ENCODE measurements at regions not wholly inside any gene's neighbourhood (a gene's known extent, or its start where the extent isn't known, plus 50 kb on each side); places are given as distances from the start of the nearest gene placed in this dataset.

GRCh38 chr10:21214329-21214728 lies 311.2 kb downstream of the SKIDA1 start:
- DNase-seq (ENCODE audit: insufficient read length, low spot score): no peak
- FAIRE-seq: no peak

DNA sequence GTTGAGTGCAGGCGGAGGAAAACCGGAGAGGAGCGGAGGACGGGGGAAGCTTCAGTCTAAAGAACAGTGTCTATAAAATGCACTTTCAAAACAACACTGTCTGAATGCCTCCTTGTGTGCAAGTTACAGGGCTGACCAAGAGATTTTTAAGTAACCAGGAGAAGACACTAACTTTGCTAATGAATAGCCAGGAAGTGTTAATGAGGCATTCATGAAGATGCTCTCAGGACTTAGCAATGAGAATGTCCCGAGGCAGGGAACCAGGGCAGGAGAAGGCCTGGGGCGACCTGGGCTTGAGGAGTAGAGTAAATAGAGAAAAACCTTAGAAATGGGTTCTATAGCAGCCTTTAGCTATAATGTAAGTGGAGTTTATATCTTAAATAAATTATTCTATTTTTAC lies 312.1 kb downstream of the SKIDA1 start:
- FAIRE-seq: no peak

GRCh38 chr10:21212912-21213311 lies 312.6 kb downstream of the SKIDA1 start:
- DNase-seq (ENCODE audit: insufficient read length, low spot score) (no peak), FAIRE-seq (no peak)

More for the DNA sequence above, 312.1 kb downstream of the SKIDA1 start:
- no peak for DNase-seq (ENCODE audit: insufficient read length, low spot score)

DNA sequence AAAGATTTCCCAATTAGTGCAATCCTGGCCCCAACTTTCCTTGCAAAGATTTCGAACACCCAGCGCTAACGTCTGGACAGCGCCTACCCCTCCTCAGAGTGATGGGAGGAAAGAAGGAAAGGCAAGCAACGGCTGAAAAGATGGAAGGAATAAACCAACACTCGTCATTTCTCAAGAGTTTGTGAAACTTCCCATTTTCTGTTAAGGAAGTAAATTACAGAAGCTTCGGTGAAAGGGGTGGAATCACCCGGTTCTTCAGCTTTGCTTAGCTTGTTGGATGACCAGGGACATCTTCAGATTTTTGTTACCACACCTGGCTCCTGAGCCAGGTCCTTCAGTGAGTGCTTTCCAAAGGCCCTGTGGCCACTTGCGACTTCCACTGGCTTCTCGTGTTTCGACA lies 313.1 kb downstream of the SKIDA1 start:
- no peak for DNase-seq (ENCODE audit: insufficient read length, low spot score)

GRCh38 chr10:21209495-21209894 lies 312.4 kb upstream of the NEBL start:
- no peak for DNase-seq (ENCODE audit: insufficient read length, low spot score)
- no peak for FAIRE-seq

More for the DNA sequence above, 313.1 kb downstream of the SKIDA1 start:
- FAIRE-seq: no peak

- FAIRE-seq: no peak
- DNase-seq (ENCODE audit: insufficient read length, low spot score): no peak
Observed at GRCh38 chr10:21208666-21209316, 311.7 kb upstream of the NEBL start.

GRCh38 chr10:21207852-21208646 lies 310.9 kb upstream of the NEBL start:
- no peak for DNase-seq (ENCODE audit: insufficient read length, low spot score)
- no peak for FAIRE-seq

DNA sequence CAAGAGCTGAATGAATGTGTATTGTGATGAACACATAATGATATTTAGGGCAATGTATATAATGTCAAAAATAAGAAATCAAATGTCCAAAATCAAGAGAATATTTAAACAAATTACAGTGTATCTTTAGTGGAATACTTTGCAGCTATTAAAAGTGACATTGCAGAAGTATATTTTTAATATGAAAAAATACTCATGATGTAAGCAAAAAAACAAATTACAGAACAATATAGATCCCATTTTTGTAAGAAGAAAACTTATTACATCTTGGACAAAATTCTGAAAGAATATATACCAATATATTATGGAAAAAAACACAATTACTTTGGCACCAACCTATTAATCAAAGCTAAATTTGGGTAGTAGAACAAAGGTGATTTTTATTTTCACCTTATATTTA lies 308.2 kb upstream of the NEBL start:
- DNase-seq (ENCODE audit: insufficient read length, low spot score): no peak
- no peak for FAIRE-seq

- no peak for FAIRE-seq
Observed at GRCh38 chr10:21203473-21204107, 306.5 kb upstream of the NEBL start.

GRCh38 chr10:21202776-21203462 lies 305.8 kb upstream of the NEBL start:
- no peak for FAIRE-seq

More at GRCh38 chr10:21203473-21204107, 306.5 kb upstream of the NEBL start:
- DNase-seq (ENCODE audit: insufficient read length, low spot score): no peak

GRCh38 chr10:21199501-21199900 lies 302.4 kb upstream of the NEBL start:
- no peak for DNase-seq (ENCODE audit: insufficient read length, low spot score)
- no peak for FAIRE-seq

More at GRCh38 chr10:21202776-21203462, 305.8 kb upstream of the NEBL start:
- no peak for DNase-seq (ENCODE audit: insufficient read length, low spot score)

DNA sequence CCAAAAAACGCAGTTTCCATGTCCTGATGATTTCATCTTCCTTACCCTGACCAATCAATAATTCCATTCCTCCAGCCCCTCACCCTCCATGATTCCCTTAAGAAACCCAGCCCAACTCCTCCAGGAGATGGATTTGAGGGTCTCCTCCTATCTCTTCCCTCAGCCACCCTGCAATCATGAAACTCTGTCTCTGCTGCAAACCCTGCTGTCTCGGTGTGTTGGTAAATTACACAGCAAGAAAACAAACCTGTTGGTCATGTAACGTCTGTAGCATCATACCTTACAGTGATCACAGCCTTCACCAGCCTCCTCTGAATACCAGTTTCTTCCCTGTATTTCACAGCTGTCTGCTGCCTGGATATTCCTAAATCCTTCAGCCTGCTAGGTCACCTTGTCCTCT lies 300.7 kb upstream of the NEBL start:
- no peak for FAIRE-seq

DNA sequence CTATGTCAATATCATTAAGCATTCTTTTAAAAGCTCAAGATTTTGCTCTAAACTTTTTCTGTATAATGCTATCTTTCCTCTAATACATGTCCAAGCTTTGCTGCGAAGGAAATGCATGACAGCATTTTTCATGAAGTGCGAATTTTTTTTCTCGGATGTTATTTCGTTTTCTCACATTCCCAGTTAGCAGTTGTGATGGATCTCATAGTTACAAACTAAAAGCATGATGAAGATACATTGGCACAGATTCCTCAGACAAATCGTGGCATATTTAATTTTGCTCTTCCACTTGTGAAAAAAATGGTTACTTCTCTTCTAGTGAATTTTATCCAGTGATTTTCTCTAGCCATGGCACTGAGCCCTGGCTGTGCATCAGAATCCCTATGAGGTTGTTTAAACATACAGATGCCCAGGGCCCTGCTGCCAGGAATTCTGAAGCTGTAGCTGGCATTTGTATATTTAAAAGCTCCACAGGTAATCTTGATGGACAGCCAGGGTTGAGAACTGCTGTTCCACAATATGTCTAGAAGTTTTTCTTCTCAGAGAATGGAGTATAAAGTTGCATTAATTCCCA lies 299.8 kb upstream of the NEBL start:
- no peak for DNase-seq (ENCODE audit: insufficient read length, low spot score)
- FAIRE-seq: no peak

More for the DNA sequence above, 300.7 kb upstream of the NEBL start:
- no peak for DNase-seq (ENCODE audit: insufficient read length, low spot score)

DNA sequence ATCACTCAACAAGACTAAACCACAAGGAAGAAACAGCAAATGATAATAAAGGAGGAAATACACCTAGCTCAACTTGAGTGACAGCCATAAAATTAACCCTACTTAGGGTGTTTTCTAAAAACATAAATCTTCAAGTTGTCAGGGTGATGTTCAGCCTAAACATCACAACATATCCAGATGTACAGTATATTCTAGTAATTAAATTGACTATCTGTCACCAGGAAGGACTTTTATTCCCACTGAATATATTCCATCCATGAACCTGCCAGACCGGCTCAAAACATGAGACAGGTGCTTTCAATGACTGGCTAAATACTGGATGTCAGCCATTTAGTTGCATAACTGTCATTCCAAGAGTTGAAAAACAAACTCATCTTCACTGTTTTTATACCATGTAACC lies 298.1 kb upstream of the NEBL start:
- no peak for FAIRE-seq
- no peak for DNase-seq (ENCODE audit: insufficient read length, low spot score)

DNA sequence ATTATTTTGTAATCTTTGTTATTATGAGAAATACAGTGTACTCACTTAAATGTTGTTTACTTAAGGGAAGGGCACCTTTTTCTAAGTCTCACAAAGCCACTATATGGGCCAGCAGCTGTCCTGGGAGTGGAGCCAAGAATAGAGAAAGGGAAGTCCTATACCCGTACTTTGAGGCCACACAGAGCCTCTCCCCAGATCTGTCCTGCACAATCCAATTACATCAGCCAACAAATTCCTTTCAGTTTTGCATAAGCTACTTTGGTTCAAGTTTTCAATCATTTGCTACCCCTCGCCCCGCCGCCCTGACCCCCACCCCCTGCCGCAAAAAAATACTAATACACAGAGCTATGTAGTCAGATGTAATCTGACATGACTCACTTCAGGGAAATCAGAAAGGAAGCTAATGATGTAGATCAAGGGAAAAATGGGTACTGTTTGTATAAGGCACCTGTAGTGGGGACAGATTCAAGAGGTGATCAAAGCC lies 297.4 kb upstream of the NEBL start:
- no peak for FAIRE-seq

GRCh38 chr10:21193196-21193595 lies 296.1 kb upstream of the NEBL start:
- DNase-seq (ENCODE audit: insufficient read length, low spot score) (no peak), FAIRE-seq (no peak)

More for the DNA sequence above, 297.4 kb upstream of the NEBL start:
- DNase-seq (ENCODE audit: insufficient read length, low spot score): no peak

- FAIRE-seq (no peak), DNase-seq (ENCODE audit: insufficient read length, low spot score) (no peak)
Observed at GRCh38 chr10:21191512-21191911, 294.4 kb upstream of the NEBL start.

DNA sequence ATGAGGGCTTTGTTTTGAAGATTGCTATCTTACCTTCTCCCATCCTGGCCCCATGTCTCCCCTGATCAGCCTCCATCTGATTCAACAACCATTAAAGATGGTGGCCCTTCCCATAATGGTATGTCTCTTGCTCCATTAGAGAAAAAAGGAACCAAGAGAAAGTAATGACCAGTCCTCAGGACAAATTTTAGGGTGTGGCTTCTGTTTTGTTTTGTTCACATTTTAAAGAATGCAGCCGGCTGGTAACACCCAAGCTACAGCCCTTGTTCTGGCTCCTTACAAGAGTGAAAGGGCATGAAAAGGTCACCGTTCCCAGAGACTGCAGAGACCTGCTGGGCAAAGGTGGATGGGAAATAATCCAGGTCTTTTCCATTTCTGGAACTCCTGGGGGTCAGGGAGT lies 287.9 kb upstream of the NEBL start:
- DNase-seq (ENCODE audit: insufficient read length, low spot score) (no peak), FAIRE-seq (no peak)

GRCh38 chr10:21184216-21184615 lies 287.1 kb upstream of the NEBL start:
- FAIRE-seq (no peak), DNase-seq (ENCODE audit: insufficient read length, low spot score) (no peak)

- FAIRE-seq (no peak), DNase-seq (ENCODE audit: insufficient read length, low spot score) (no peak)
Observed at GRCh38 chr10:21183025-21183424, 285.9 kb upstream of the NEBL start.

GRCh38 chr10:21181451-21181850 lies 284.3 kb upstream of the NEBL start:
- DNase-seq (ENCODE audit: insufficient read length, low spot score) (no peak), FAIRE-seq (no peak)

Measured in GM19239 (cell line).